HL-60 (cell line): ENCODE measurements at regions not wholly inside any gene's neighbourhood (a gene's known extent, or its start where the extent isn't known, plus 50 kb on each side); places are given as distances from the start of the nearest gene placed in this dataset.

Experiments used
- CTCF ChIP-seq: IDR thresholded peaks from one replicate; pipeline ENCODE4 v1.5.1; 2011; ENCODE audit warnings: low read length, control low read depth, inconsistent platforms; ENCODE audit not compliant: insufficient read depth
- GABPA ChIP-seq: IDR thresholded peaks from 2 replicates; pipeline ENCODE4 v1.6.1; 2012; ENCODE audit warnings: low read depth
- POLR2AphosphoS5 ChIP-seq: IDR thresholded peaks from 2 replicates; pipeline ENCODE4 v1.6.1; 2012; ENCODE audit warnings: low read depth
- REST ChIP-seq: IDR thresholded peaks from 2 replicates; pipeline ENCODE4 v1.6.1; 2012; ENCODE audit warnings: low read depth; ENCODE audit not compliant: insufficient replicate concordance
- SPI1 ChIP-seq: IDR thresholded peaks from 2 replicates; pipeline ENCODE4 v1.6.1; 2012; ENCODE audit warnings: low read depth, mild to moderate bottlenecking, borderline replicate concordance

GRCh38 chr2:195604706-195605105, 52.3 kb upstream of the SLC39A10 start:
- no peak for TF ChIP-seq CTCF
- no peak for TF ChIP-seq REST
- no peak for TF ChIP-seq POLR2AphosphoS5
- TF ChIP-seq SPI1, result no peak
- no peak for TF ChIP-seq GABPA
